OCI-LY7 (cell line): ENCODE measurements at regions not wholly inside any gene's neighbourhood (a gene's known extent, or its start where the extent isn't known, plus 50 kb on each side); places are given as distances from the start of the nearest gene placed in this dataset.

ENCODE experiments used
- BruUV-seq: library from RNA; stranded (reverse); fragments of 400-500 nt; replicated peaks from 2 replicates; lab custom pipeline; 2021; lab: Mats Ljungman, UMichigan
- CTCF ChIA-PET: fragments of 300-600 bp; sonication (Branson Sonifier 250); formaldehyde crosslinking; loops from one replicate; lab custom pipeline; 2022; ENCODE audit warnings: antibody characterized with exemption; ENCODE audit not compliant: unreplicated experiment; lab: Charles Lee
- POLR2A ChIA-PET: fragments of 300-600 bp; sonication (Branson Sonifier 250); formaldehyde crosslinking; loops from one replicate; lab custom pipeline; 2022; ENCODE audit warnings: antibody characterized with exemption; lab: Charles Lee
- DNase-seq: peaks from one replicate; pipeline ENCODE4 v3.0.0-alpha.2; 2015; ENCODE audit warnings: low spot score
- H2AFZ ChIP-seq: fragments of 200-600 bp; sonication (generic), shearing (Covaris generic); 2 replicates; pipeline ENCODE4 v1.6.1; 2014; ENCODE audit warnings: mild to moderate bottlenecking, antibody characterized with exemption, low read length, moderate library complexity
- H3K27ac ChIP-seq: fragments of 200-600 bp; sonication (generic); 2 replicates; pipeline ENCODE4 v1.5.1; 2014; ENCODE audit warnings: mixed run types, low read depth, mild to moderate bottlenecking, moderate library complexity, low read length, inconsistent platforms; ENCODE audit not compliant: poor library complexity, severe bottlenecking
- H3K36me3 ChIP-seq: fragments of 200-600 bp; sonication (generic); 2 replicates; pipeline ENCODE4 v1.6.1; 2014; ENCODE audit warnings: mild to moderate bottlenecking, antibody characterized with exemption, low read length, moderate library complexity, mixed read lengths; ENCODE audit not compliant: insufficient read depth
- H3K4me1 ChIP-seq: fragments of 200-600 bp; sonication (generic); 2 replicates; pipeline ENCODE4 v1.5.1; 2014; ENCODE audit warnings: mild to moderate bottlenecking, low read length; ENCODE audit not compliant: insufficient read depth, poor library complexity, severe bottlenecking
- H3K4me2 ChIP-seq: fragments of 200-600 bp; sonication (generic); 2 replicates; pipeline ENCODE4 v1.6.1; 2014; ENCODE audit warnings: mild to moderate bottlenecking, low read length
- H3K4me3 ChIP-seq: fragments of 200-600 bp; sonication (generic); 2 replicates; pipeline ENCODE4 v1.5.1; 2014; ENCODE audit warnings: mild to moderate bottlenecking, low read depth, low read length; ENCODE audit not compliant: poor library complexity, severe bottlenecking
- H3K79me2 ChIP-seq: fragments of 200-600 bp; sonication (generic); 2 replicates; pipeline ENCODE4 v1.6.1; 2016; ENCODE audit warnings: low read depth, mild to moderate bottlenecking, low read length, moderate library complexity, mixed read lengths; ENCODE audit not compliant: insufficient read depth
- H3K9me2 ChIP-seq: fragments of 200-600 bp; sonication (generic); 2 replicates; pipeline ENCODE4 v1.6.1; 2016; ENCODE audit warnings: mild to moderate bottlenecking, low read length, mixed read lengths; ENCODE audit not compliant: insufficient read depth
- H3K9me3 ChIP-seq: fragments of 200-600 bp; sonication (generic); 2 replicates; pipeline ENCODE4 v1.6.1; 2014; ENCODE audit warnings: mild to moderate bottlenecking, mixed run types, low read length, mixed read lengths
- H4K20me1 ChIP-seq: fragments of 200-600 bp; sonication (generic); 2 replicates; pipeline ENCODE4 v1.6.1; 2014; ENCODE audit warnings: mild to moderate bottlenecking, antibody characterized with exemption, low read length, moderate library complexity, mixed read lengths; ENCODE audit not compliant: insufficient read depth
- EZH2phosphoT487 ChIP-seq: fragments of 200-600 bp; sonication (generic); IDR thresholded peaks from 2 replicates; pipeline ENCODE4 v1.6.1; 2018; ENCODE audit warnings: low read depth, borderline replicate concordance, mild to moderate bottlenecking, mixed run types, antibody characterized with exemption, low read length, moderate library complexity, mixed read lengths
- intact Hi-C: fragments of 100-400 bp; cut with micrococcal nuclease; formaldehyde crosslinking; loops from one replicate; pipeline ENCODE4 v1.10.0; 2022; ENCODE audit not compliant: unreplicated experiment
- TF ChIP-seq, protein P1 (sequence below): fragments of 200-600 bp; sonication (generic); conservative IDR thresholded peaks from 2 replicates; pipeline ENCODE4 v1.5.1; 2014; ENCODE audit warnings: mild to moderate bottlenecking, antibody characterized with exemption, low read length, moderate library complexity, mixed read lengths

DNA sequence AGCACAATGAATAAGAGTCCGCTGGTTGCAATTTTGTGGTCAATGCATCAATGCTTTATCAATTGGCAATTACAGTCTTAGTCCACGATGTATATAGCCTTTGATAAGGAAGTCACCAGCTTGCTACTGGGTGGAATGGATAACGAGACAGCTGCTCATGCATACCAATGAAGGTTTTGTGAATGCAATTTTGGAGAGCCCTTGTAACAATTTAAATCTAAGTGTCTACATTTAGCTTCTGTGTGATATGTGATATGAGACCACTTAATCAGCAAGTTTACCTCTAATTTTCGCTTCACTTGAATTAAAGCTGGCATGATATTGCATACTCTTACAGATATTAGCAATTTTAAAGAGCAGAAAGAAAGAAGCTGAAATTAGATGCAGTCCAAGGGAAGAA lies 543.9 kb downstream of the RNF144B start:
- no peak overlapping the region for H3K27ac ChIP-seq
- no peak for DNase-seq
- no peaks in the 10 kb centered on the region for H3K79me2 ChIP-seq
- no peaks in the 10 kb centered on the region for H4K20me1 ChIP-seq
- H3K4me1 ChIP-seq: no peaks in the 10 kb centered on the region
- no peak overlapping the region for H3K4me2 ChIP-seq
- ChIA-PET CTCF (no interaction called here), POLR2A (interaction anchor here (0.9 kb wide), 1 partner anchor 26 kb away, joined by 3 read pairs; no protein-coding TSS in a partner anchor)
- H3K4me3 ChIP-seq: no peak overlapping the region
- H3K9me3 ChIP-seq: no peaks in the 10 kb centered on the region
- BruUV-seq: no TSS peak
- no peak overlapping the region for H2AFZ ChIP-seq
- no peaks in the 10 kb centered on the region for H3K36me3 ChIP-seq
- H3K9me2 ChIP-seq: no peaks in the 10 kb centered on the region
- no peak for TF ChIP-seq EZH2phosphoT487
- TF ChIP-seq, protein P1, sequence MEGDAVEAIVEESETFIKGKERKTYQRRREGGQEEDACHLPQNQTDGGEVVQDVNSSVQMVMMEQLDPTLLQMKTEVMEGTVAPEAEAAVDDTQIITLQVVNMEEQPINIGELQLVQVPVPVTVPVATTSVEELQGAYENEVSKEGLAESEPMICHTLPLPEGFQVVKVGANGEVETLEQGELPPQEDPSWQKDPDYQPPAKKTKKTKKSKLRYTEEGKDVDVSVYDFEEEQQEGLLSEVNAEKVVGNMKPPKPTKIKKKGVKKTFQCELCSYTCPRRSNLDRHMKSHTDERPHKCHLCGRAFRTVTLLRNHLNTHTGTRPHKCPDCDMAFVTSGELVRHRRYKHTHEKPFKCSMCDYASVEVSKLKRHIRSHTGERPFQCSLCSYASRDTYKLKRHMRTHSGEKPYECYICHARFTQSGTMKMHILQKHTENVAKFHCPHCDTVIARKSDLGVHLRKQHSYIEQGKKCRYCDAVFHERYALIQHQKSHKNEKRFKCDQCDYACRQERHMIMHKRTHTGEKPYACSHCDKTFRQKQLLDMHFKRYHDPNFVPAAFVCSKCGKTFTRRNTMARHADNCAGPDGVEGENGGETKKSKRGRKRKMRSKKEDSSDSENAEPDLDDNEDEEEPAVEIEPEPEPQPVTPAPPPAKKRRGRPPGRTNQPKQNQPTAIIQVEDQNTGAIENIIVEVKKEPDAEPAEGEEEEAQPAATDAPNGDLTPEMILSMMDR: no peak
- intact Hi-C loops: no loop called here

GRCh38 chr6:18958146-18958545 lies 571.0 kb downstream of the RNF144B start:
- no peak for DNase-seq
- Histone ChIP-seq H3K9me2 (no peaks in the 10 kb centered on the region), H2AFZ (no peak overlapping the region), H3K4me1 (no peaks in the 10 kb centered on the region), H3K79me2 (no peaks in the 10 kb centered on the region), H3K36me3 (no peaks in the 10 kb centered on the region), H3K4me2 (no peak overlapping the region), H3K4me3 (no peak overlapping the region), H3K9me3 (no peaks in the 10 kb centered on the region), H4K20me1 (no peaks in the 10 kb centered on the region), H3K27ac (no peak overlapping the region)
- ChIA-PET POLR2A (interaction anchor here (0.5 to 2.3 kb wide), 2 partner anchors 17 to 215 kb away, joined by 3 to 8 read pairs; no protein-coding TSS in a partner anchor), CTCF (no interaction called here)
- intact Hi-C loops: no loop called here
- TF ChIP-seq, protein P1: no peak
- TF ChIP-seq EZH2phosphoT487: no peak
- no TSS peak for BruUV-seq

DNA sequence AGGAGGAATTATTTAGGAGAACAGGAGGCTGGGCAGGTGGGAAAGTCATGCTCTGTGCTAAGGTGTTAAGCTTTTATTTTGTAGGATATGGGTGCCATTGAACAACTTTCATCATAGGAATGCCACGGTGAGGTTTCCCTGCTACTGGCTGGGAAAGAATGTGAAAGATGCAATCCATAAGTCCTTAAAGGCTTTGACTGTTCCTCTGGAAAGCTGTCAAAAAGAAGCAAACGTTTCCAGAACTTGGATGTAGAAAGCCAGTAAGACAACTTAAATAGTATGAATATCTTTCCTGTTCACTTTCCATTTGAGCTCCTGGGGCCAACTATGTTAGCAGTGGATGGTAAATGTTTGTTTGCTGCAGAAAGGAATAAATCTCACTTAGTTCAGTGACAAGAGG lies 574.4 kb downstream of the RNF144B start:
- DNase-seq: no peak
- ChIA-PET POLR2A (no interaction called here), CTCF (no interaction called here)
- no peaks in the 10 kb centered on the region for H3K4me1 ChIP-seq
- no peaks in the 10 kb centered on the region for H3K36me3 ChIP-seq
- H3K79me2 ChIP-seq: no peaks in the 10 kb centered on the region
- intact Hi-C loops: no loop called here
- H3K4me3 ChIP-seq: no peak overlapping the region
- H2AFZ ChIP-seq: no peak overlapping the region
- no peaks in the 10 kb centered on the region for H4K20me1 ChIP-seq
- no peak overlapping the region for H3K4me2 ChIP-seq
- H3K9me3 ChIP-seq: no peaks in the 10 kb centered on the region
- H3K27ac ChIP-seq: no peak overlapping the region
- no peak for TF ChIP-seq EZH2phosphoT487
- TF ChIP-seq, protein P1: no peak
- H3K9me2 ChIP-seq: no peaks in the 10 kb centered on the region
- no TSS peak for BruUV-seq
